Panc1 (cell line): ENCODE measurements at regions not wholly inside any gene's neighbourhood (a gene's known extent, or its start where the extent isn't known, plus 50 kb on each side); places are given as distances from the start of the nearest gene placed in this dataset.

ENCODE experiments used
- ATAC-seq: fragments of 200-7000 bp; cut with Tn5 transposase; 2 replicates; pipeline ENCODE4 v1.9.1; 2020; ENCODE audit warnings: mild to moderate bottlenecking, moderate library complexity
- BruUV-seq: library from RNA; stranded (reverse); fragments of 400-500 nt; replicated peaks from 2 replicates; lab custom pipeline; 2021; lab: Mats Ljungman, UMichigan
- CTCF ChIA-PET: fragments of 300-600 bp; sonication (Branson Sonifier 250); formaldehyde crosslinking; loops from one replicate; lab custom pipeline; 2022; ENCODE audit warnings: antibody characterized with exemption; lab: Charles Lee
- POLR2A ChIA-PET: fragments of 300-600 bp; sonication (Branson Sonifier 250); formaldehyde crosslinking; loops from one replicate; lab custom pipeline; 2022; ENCODE audit warnings: antibody characterized with exemption; lab: Charles Lee
- DNase-seq: peaks from one replicate; pipeline ENCODE4 v3.0.0-alpha.2; 2010; ENCODE audit warnings: low read depth, low spot score
- H3K27ac ChIP-seq: 2 replicates; pipeline ENCODE4 v1.5.1; 2011; ENCODE audit warnings: mild to moderate bottlenecking, low read length, inconsistent platforms
- H3K27me3 ChIP-seq: fragments of 200-500 bp; sonication (Bioruptor generic); 2 replicates; pipeline ENCODE4 v1.6.0; 2014; ENCODE audit warnings: low read length, inconsistent platforms; ENCODE audit not compliant: control insufficient read depth, insufficient read depth
- H3K36me3 ChIP-seq: fragments of 200-500 bp; sonication (Bioruptor generic); 2 replicates; pipeline ENCODE4 v1.5.1; 2014; ENCODE audit warnings: inconsistent platforms, mild to moderate bottlenecking, low read length, moderate library complexity; ENCODE audit not compliant: control insufficient read depth, insufficient read depth
- H3K4me1 ChIP-seq: 2 replicates; pipeline ENCODE4 v1.5.1; 2011; ENCODE audit warnings: inconsistent platforms, mild to moderate bottlenecking, low read length, moderate library complexity; ENCODE audit not compliant: control insufficient read depth, insufficient read depth
- H3K4me3 ChIP-seq, 2 experiments: 2 replicates each; pipeline ENCODE4 v1.5.1; 2011 to 2012; ENCODE audit warnings: low read depth in 2 of 2, low read length in 2 of 2, mild to moderate bottlenecking in 2 of 2, inconsistent platforms in 1 of 2, moderate library complexity in 1 of 2
- H3K9me3 ChIP-seq: fragments of 200-500 bp; sonication (Bioruptor generic); 2 replicates; pipeline ENCODE4 v1.5.1; 2014; ENCODE audit warnings: low read depth, mild to moderate bottlenecking, inconsistent platforms, low read length, moderate library complexity; ENCODE audit not compliant: control insufficient read depth, insufficient read depth
- POLR2AphosphoS5 ChIP-seq: IDR thresholded peaks from 2 replicates; pipeline ENCODE4 v1.6.1; 2012; ENCODE audit warnings: mild to moderate bottlenecking, low read depth, low read length, moderate library complexity
- SIN3A ChIP-seq: IDR thresholded peaks from 2 replicates; pipeline ENCODE4 v1.6.1; 2012; ENCODE audit warnings: low read depth, mild to moderate bottlenecking, low read length, moderate library complexity, borderline replicate concordance; ENCODE audit not compliant: insufficient read depth
- TCF7L2 ChIP-seq: IDR thresholded peaks from 2 replicates; pipeline ENCODE4 v1.6.1; 2011; ENCODE audit warnings: mild to moderate bottlenecking, low read depth, low read length, inconsistent platforms
- in situ Hi-C: cut with HindIII; loops from 2 replicates; pipeline ENCODE4 v1.10.0; 2016; ENCODE audit warnings: low sequenced_read_pairs, low pct_unique_long_range_greater_than_20kb
- intact Hi-C: fragments of 100-400 bp; cut with micrococcal nuclease; formaldehyde crosslinking; loops from one replicate; pipeline ENCODE4 v1.10.0; 2022; ENCODE audit not compliant: unreplicated experiment
- TF ChIP-seq, protein P1 (sequence below), 2 experiments: IDR thresholded peaks; 2 replicates each; pipeline ENCODE4 v1.6.1; 2011 to 2012; ENCODE audit warnings: low read depth in 2 of 2, control low read depth in 1 of 2, low read length in 1 of 2, mild to moderate bottlenecking in 1 of 2, moderate library complexity in 1 of 2; ENCODE audit not compliant: insufficient read depth in 1 of 2
- TF ChIP-seq, protein P2 (sequence below): fragments of 450-650 bp; IDR thresholded peaks from 2 replicates; pipeline ENCODE4 v1.5.1; 2017; ENCODE audit warnings: mild to moderate bottlenecking

DNA sequence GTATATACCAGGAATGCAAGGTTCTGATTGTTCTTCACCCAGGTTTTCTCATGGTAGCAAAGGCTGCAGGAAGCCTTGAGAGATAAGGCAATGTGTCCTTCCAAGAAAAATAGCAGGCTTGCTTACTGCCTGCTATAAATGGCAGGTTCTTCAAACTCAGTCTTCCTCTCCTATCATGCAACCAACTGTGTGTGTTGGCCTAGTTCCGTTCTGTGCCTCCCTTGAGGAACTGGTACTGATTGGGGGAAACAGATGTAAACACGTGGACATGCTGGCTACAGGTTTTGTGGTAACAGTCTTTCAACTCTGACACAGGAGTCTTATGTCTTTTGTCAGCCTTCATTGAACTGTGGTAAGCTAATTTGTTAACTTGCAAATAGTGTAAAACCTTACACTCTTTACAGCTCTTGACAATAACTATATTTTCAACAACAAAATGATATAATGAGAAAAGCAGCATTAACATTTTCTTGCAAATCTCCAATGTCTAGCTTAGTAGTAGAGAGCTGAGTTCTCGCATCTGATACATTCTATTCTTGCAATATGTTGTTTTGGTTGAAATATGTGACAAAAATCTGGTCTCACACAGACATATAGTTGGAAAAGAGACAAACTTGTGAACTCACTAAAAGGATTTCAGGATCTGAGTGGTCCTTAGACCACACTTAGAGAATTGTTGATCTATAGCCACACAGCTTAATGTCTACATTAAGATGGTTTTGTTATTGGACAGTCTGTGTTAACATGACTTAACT is 54.7 kb upstream of the LSM8 start:
- in situ Hi-C loops (no loop called here), intact Hi-C loops (no loop called here)
- BruUV-seq, result no TSS peak
- DNase-seq (no peak), ATAC-seq (no peak)
- ChIA-PET POLR2A (no interaction called here), CTCF (no interaction called here)
- Histone ChIP-seq H3K9me3 (no peaks in the 10 kb centered on the region), H3K27ac (no peak overlapping the region), H3K4me3 (no peak overlapping the region), H3K27me3 (no peaks in the 10 kb centered on the region), H3K36me3 (no peaks in the 10 kb centered on the region), H3K4me1 (no peaks in the 10 kb centered on the region)
- TF ChIP-seq, protein P1, sequence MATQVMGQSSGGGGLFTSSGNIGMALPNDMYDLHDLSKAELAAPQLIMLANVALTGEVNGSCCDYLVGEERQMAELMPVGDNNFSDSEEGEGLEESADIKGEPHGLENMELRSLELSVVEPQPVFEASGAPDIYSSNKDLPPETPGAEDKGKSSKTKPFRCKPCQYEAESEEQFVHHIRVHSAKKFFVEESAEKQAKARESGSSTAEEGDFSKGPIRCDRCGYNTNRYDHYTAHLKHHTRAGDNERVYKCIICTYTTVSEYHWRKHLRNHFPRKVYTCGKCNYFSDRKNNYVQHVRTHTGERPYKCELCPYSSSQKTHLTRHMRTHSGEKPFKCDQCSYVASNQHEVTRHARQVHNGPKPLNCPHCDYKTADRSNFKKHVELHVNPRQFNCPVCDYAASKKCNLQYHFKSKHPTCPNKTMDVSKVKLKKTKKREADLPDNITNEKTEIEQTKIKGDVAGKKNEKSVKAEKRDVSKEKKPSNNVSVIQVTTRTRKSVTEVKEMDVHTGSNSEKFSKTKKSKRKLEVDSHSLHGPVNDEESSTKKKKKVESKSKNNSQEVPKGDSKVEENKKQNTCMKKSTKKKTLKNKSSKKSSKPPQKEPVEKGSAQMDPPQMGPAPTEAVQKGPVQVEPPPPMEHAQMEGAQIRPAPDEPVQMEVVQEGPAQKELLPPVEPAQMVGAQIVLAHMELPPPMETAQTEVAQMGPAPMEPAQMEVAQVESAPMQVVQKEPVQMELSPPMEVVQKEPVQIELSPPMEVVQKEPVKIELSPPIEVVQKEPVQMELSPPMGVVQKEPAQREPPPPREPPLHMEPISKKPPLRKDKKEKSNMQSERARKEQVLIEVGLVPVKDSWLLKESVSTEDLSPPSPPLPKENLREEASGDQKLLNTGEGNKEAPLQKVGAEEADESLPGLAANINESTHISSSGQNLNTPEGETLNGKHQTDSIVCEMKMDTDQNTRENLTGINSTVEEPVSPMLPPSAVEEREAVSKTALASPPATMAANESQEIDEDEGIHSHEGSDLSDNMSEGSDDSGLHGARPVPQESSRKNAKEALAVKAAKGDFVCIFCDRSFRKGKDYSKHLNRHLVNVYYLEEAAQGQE (IDR thresholded peaks at IDR 0.05; ENCODE audit: insufficient read depth in 1 of 2, low read depth in 2 of 2, low read length in 1 of 2), result no peak
- TF ChIP-seq, protein P2, sequence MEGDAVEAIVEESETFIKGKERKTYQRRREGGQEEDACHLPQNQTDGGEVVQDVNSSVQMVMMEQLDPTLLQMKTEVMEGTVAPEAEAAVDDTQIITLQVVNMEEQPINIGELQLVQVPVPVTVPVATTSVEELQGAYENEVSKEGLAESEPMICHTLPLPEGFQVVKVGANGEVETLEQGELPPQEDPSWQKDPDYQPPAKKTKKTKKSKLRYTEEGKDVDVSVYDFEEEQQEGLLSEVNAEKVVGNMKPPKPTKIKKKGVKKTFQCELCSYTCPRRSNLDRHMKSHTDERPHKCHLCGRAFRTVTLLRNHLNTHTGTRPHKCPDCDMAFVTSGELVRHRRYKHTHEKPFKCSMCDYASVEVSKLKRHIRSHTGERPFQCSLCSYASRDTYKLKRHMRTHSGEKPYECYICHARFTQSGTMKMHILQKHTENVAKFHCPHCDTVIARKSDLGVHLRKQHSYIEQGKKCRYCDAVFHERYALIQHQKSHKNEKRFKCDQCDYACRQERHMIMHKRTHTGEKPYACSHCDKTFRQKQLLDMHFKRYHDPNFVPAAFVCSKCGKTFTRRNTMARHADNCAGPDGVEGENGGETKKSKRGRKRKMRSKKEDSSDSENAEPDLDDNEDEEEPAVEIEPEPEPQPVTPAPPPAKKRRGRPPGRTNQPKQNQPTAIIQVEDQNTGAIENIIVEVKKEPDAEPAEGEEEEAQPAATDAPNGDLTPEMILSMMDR, result no peak
- TF ChIP-seq TCF7L2, result no peak
- no peak for TF ChIP-seq POLR2AphosphoS5
- no peak for TF ChIP-seq SIN3A

DNA sequence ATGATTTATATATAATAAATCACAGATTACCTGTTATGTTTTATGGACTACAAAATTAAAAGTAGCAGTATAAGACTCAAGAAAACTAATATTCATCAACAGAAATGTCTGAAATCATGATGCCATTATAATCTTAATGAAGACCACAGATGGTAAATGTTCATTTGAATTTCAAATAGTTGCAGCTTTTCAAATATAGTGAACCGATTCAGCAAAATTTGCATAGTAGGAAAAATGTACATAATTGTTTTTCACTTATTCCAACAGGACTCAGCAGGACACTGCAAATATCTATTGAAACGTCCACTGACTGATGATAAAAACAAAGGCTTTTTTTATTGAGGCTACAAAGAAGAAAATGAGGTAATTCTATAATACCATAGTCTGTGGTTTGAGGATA is 51.2 kb upstream of the LSM8 start:
- no peaks in the 10 kb centered on the region for H3K27me3 ChIP-seq
- ATAC-seq (no peak), DNase-seq (no peak)
- TF ChIP-seq SIN3A, result no peak
- no peak overlapping the region for H3K4me3 ChIP-seq
- ChIA-PET CTCF (no interaction called here), POLR2A (no interaction called here)
- no peaks in the 10 kb centered on the region for H3K9me3 ChIP-seq
- in situ Hi-C loops (no loop called here), intact Hi-C loops (no loop called here)
- BruUV-seq, result no TSS peak
- no peaks in the 10 kb centered on the region for H3K4me1 ChIP-seq
- H3K36me3 ChIP-seq, result no peaks in the 10 kb centered on the region
- no peak overlapping the region for H3K27ac ChIP-seq
